HG02610 (cell line): ENCODE measurements at regions not wholly inside any gene's neighbourhood (a gene's known extent, or its start where the extent isn't known, plus 50 kb on each side); places are given as distances from the start of the nearest gene placed in this dataset.

Experiments
- ATAC-seq: cut with Tn5 transposase; IDR thresholded peaks from one replicate; pipeline ENCODE4 v1.9.1; 2021; ENCODE audit warnings: mild to moderate bottlenecking, moderate library complexity; ENCODE audit not compliant: unreplicated experiment

- ATAC-seq, result no peak
Observed at GRCh38 chr1:30384286-30385245, 338.8 kb downstream of the MATN1 start.

GRCh38 chr1:30383221-30383711 lies 340.1 kb downstream of the MATN1 start:
- no peak for ATAC-seq

GRCh38 chr1:30382496-30382895 lies 340.9 kb downstream of the MATN1 start:
- no peak for ATAC-seq

GRCh38 chr1:30381671-30382365 lies 341.6 kb downstream of the MATN1 start:
- ATAC-seq, result no peak

- no peak for ATAC-seq
Observed at GRCh38 chr1:30381266-30381665, 342.1 kb downstream of the MATN1 start.

- ATAC-seq, result no peak
Observed at GRCh38 chr1:30380625-30380984, 342.8 kb downstream of the MATN1 start.

DNA sequence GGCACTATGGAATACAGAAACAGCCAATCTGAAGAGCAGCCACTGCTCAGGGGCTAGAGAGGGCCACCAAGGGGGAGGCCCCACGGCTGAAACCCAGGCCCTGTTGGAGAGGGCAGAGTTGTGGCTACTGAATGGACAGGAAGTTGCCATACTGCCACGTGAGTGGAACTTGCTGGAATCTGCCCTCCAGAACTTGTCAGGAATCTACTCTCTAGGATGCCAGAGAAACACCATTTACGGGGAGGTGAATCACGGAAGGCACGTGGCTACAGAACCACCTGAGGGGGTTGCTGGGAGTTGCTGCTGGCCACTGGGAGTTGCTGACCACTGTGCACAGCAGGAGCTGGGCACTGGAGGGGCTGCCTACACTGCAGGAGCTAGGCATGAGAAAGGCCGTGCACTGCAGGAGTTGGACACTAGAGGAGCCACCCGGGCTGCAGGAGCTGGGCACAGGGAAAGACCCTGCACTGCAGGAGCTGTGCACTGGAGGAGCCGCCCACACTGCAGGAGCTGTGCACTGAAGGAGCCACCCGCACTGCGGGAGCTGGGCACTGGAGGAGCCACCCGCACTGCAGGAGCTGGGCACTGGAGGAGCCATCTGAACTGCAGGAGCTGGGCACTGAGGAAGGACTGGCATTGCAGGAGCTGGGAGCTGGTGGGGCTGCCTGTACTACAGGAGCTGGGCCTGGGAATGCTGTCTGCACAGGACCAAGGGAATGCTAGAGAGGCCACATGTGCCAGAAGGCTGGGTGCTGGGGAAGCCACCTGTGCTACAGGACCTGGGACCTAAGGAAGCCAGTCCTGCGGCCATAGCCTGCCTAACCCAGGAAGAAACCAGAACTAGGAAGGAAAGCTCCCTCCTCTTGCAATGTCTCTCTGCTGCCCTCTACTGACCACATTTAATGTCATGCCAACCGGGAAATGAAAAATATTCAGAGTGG lies 343.4 kb downstream of the MATN1 start:
- ATAC-seq, result no peak

DNA sequence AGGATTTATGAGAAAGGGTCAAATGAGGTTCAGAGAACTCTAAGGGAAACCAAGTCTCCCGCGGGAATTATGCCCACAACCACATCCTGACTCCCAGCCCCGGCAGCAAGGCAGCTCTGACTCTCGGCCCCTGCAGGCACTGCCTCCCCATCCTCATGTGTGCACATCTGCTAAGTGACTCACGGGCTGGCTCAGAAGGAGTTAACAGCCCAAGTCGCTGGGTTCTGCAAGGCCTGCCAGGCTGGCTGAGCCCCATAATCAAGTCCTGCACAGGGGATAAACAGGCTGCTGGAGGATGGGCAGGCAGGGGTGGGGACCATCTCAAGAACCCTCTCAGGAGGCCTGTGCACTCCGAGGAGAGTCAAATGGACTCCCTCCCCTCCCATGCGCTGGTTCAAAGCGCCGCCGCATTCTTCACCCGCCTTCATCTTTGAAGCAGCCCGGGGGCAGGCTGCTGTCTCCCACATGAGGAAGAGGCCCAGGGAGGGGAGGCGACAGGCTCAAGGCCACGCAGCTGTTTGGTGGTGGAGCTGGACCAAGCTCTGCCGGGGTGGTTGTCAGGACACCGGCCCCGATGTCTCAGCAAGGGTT lies 344.3 kb downstream of the MATN1 start:
- ATAC-seq, result no peak

DNA sequence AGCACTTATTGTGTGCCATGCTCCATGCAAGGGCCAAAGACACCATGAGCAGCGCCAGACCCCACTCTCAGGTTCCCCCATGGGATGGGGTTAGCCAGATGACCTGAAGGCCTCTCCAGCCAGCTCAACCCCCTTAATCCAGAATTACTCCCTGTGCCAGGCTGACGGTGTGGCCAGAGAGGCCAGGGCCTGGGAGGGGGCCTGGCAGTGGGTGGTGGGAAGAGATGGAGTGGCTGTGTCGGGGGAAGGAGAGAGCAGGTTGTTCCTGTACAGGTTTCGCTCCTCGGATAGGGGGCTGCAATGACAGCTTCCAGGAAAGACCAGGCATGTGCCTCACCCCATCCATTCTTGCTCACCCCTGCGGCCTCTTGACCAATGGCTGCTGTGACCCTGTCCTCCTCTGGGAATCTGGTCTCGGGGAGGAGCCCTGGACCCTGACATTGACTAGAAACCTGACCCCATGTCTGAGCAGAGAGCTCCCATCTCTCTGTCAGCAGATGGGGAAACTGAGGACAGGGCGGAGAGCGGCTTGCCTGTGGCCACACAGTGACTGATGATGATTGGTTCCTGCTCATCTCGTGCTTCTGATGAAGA lies 345.3 kb downstream of the MATN1 start:
- no peak for ATAC-seq

- no peak for ATAC-seq
Observed at GRCh38 chr1:30377230-30378002, 346.0 kb downstream of the MATN1 start.

DNA sequence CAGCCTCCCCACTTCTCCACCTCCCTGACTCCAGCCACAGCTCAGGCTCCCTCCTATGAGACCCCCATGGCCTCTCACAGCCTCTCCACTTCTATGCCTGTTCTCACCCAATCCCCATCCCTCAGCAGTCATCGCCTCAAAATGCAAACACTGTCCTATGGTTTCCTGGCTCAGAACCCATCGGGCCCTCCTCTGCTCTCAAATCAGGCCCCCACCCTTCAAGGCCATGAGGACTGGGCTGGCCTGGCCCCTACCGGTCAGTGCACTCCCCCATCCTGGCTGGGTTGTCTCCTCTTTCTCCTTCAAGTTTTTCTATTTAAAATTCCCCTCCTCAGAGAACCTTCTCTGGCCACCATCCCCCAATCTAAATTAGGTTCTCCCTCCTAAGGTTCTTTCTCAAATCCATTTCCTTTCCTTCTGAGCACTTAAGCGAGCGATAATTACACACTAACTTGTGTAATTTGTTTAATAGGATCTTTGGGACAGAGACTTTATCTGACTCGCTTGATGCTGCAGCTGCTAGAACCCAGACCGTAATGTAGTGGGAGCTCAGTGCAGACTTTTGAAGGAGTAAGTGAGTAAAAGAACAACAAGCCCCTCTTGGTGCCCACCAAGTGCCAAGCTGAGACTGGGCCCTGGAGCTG lies 347.2 kb downstream of the MATN1 start:
- no peak for ATAC-seq

- no peak for ATAC-seq
Observed at GRCh38 chr1:30375156-30375555, 348.2 kb downstream of the MATN1 start.

DNA sequence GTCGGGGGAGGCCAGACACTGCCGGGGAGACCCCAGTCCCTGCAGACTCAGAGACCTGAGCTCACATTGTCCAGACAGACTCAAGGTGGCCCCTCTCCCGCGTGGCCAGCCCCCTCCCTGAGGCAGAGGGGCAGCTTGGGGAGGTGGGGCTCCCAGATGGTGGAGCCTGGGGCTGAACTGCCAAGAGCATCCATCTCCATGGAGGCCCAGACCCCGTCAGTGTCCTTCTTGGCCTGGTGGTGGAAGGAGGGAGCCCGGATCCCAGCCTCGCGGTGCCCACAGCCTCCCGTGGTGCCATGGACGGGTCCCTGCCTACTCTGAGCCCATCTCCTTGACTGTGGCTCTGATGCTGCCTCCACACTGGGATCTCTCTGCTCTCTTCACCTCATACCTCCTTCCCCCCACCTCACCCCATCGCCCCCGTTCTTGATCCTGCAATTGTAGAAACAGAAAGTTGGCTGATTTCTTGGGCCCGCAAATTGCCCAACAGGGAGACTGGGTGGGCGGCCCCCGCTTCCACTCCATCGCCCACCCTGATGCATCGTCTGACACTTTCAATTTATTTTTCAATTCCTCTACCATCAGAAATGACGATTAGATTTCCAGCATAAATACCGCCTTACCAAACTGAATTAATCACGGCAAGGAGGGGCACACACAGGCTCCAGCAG lies 348.9 kb downstream of the MATN1 start:
- no peak for ATAC-seq

GRCh38 chr1:30373471-30374399 lies 349.6 kb downstream of the MATN1 start:
- ATAC-seq, result no peak

DNA sequence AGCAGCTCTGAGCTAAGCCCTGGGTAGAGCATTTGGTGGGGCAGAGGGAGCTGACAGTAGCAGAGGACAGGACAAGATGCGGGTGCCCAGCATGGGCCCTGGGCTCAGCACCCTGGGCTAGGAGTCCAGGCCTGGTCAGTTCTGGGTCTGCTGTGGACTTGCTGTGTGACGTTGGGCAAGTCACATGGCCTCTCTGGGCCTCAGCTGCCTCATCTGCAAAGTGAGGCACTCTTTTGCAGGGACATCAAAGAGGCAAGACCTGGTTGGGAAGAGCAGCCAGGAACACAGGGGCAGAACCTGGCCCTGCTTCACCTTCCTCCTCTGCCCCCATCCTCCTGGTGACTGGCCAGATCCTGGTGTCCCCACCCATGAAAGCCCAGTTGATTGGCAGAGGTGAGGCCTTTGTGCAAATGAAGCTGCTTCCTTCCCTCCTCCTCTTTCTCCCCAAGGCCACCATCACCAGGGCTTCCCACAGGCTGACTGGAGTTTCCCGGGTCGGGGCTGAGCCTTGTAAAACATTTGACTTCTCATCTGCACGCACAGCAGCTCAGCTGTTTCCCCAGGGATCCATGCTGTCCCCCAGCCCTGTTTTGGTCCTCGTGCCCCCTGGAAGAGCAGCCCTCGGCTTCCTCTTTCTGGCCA lies 350.5 kb downstream of the MATN1 start:
- no peak for ATAC-seq

DNA sequence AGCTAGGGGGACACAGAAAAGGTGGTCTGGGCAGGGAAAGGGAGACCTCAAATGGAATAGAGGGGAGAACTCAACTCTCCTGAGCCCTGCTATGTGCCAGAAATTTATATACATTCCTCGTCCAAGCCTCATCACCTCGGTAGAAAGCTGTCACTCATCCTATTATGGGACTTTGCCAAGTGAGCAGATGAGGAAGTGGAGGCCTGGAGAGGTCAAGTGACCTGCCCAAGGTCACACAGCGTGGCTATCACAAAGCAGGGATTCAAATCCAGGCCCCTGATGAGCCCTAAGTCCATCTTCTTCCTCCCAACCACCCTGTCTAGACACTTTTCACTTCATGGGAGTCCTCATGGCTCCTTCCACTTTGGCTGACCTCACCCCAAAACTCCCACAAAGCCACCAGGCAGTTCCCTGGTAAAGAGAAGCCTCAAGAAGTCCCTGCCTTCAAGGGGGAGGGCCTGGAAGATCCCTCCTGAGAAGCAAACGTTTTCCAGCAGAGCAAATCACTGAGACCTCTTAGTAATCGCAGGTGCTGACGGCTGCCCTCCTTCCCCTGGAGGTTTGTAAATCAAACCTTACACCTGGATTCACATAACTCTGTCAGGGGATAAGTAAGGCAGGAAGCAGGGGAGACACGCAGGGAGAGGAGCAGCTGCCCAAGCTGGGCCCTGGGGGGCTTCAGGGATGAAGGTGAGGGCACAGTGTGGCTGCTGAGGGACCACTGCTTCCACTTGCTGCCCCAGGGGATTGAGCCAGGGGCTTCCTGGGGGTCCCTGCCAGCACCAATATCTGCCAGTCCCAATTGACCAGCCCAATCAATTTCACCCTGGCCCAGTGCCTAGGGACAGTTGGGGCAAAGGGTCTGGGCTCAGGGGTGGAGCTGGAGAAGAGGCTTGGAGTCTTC lies 351.2 kb downstream of the MATN1 start:
- no peak for ATAC-seq
